ENCODE measurements at regions not wholly inside any gene's neighbourhood (a gene's known extent, or its start where the extent isn't known, plus 50 kb on each side); places are given as distances from the start of the nearest gene placed in this dataset.

- no peak for TF ChIP-seq EZH2 (IDR thresholded peaks at IDR 0.05; ENCODE audit: borderline replicate concordance, low read length)
- TF ChIP-seq, protein P1, sequence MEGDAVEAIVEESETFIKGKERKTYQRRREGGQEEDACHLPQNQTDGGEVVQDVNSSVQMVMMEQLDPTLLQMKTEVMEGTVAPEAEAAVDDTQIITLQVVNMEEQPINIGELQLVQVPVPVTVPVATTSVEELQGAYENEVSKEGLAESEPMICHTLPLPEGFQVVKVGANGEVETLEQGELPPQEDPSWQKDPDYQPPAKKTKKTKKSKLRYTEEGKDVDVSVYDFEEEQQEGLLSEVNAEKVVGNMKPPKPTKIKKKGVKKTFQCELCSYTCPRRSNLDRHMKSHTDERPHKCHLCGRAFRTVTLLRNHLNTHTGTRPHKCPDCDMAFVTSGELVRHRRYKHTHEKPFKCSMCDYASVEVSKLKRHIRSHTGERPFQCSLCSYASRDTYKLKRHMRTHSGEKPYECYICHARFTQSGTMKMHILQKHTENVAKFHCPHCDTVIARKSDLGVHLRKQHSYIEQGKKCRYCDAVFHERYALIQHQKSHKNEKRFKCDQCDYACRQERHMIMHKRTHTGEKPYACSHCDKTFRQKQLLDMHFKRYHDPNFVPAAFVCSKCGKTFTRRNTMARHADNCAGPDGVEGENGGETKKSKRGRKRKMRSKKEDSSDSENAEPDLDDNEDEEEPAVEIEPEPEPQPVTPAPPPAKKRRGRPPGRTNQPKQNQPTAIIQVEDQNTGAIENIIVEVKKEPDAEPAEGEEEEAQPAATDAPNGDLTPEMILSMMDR (conservative IDR thresholded peaks at IDR 0.05 in 1 of 2, IDR thresholded peaks at IDR 0.05 in 1 of 2; ENCODE audit: extremely low read depth in 1 of 2, insufficient read depth in 1 of 2, low read depth in 1 of 2, low read length in 2 of 2): no peak
Observed at GRCh38 chr2:120480346-120480902, 134.5 kb downstream of the INHBB start.
